Neuronal stem cell (in vitro differentiated cells): ENCODE measurements at regions not wholly inside any gene's neighbourhood (a gene's known extent, or its start where the extent isn't known, plus 50 kb on each side); places are given as distances from the start of the nearest gene placed in this dataset.
A peak's percentile ranks its signal among the peaks of the same experiment; 100 is the strongest.
"Not testable (repeated sequence)": the region's sequence is repeated elsewhere in the genome, so short reads cannot be mapped to it uniquely, and the experiment has no call there.

Experiments used
- DNase-seq: peaks from one replicate; pipeline ENCODE4 v3.0.0-alpha.2; 2013; ENCODE audit warnings: low spot score
- H2AFZ ChIP-seq: one replicate; pipeline ENCODE4 v1.6.1; 2013; ENCODE audit warnings: mild to moderate bottlenecking, low read length, inconsistent platforms
- H2AK5ac ChIP-seq: 2 replicates; pipeline ENCODE4 v1.6.1; 2013; ENCODE audit warnings: low read depth, mild to moderate bottlenecking, inconsistent platforms, low read length, moderate library complexity, mixed read lengths
- H2BK120ac ChIP-seq: 2 replicates; pipeline ENCODE4 v1.6.1; 2013; ENCODE audit warnings: low read depth, mild to moderate bottlenecking, inconsistent platforms, low read length, moderate library complexity, mixed read lengths
- H2BK12ac ChIP-seq: one replicate; pipeline ENCODE4 v1.6.1; 2013; ENCODE audit warnings: low read length, inconsistent platforms
- H2BK15ac ChIP-seq: 2 replicates; pipeline ENCODE4 v1.6.1; 2013; ENCODE audit warnings: mild to moderate bottlenecking, low read length, inconsistent platforms, mixed read lengths
- H2BK5ac ChIP-seq: one replicate; pipeline ENCODE4 v1.6.1; 2013; ENCODE audit warnings: inconsistent platforms, mild to moderate bottlenecking, low read length, moderate library complexity
- H3K14ac ChIP-seq: one replicate; pipeline ENCODE4 v1.6.1; 2013; ENCODE audit warnings: low read length, inconsistent platforms
- H3K18ac ChIP-seq: 2 replicates; pipeline ENCODE4 v1.6.1; 2013; ENCODE audit warnings: low read length, inconsistent platforms
- H3K23ac ChIP-seq: 2 replicates; pipeline ENCODE4 v1.6.1; 2013; ENCODE audit warnings: low read depth, mild to moderate bottlenecking, mixed read lengths, low read length, inconsistent platforms; ENCODE audit not compliant: poor library complexity
- H3K27ac ChIP-seq: replicated peaks from 3 replicates; pipeline ENCODE4 v1.5.1; 2013; ENCODE audit warnings: low read length, inconsistent platforms
- H3K27me3 ChIP-seq, 3 experiments: 2 replicates each; pipeline ENCODE4 v1.6.1; 2013; ENCODE audit warnings: low read length in 3 of 3, mild to moderate bottlenecking in 2 of 3, inconsistent platforms in 1 of 3, low read depth in 1 of 3, mixed read lengths in 1 of 3, moderate library complexity in 1 of 3; ENCODE audit not compliant: control insufficient read depth in 3 of 3, insufficient read depth in 3 of 3
- H3K36me3 ChIP-seq, 2 donors: replicated peaks in 1 of 2; 2 replicates each; pipeline ENCODE4 v1.6.1; 2013; ENCODE audit warnings: low read length in 2 of 2; ENCODE audit not compliant: control insufficient read depth in 2 of 2, insufficient read depth in 2 of 2
- H3K4ac ChIP-seq: 2 replicates; pipeline ENCODE4 v1.6.1; 2013; ENCODE audit warnings: inconsistent platforms, mild to moderate bottlenecking, low read length, moderate library complexity
- H3K4me1 ChIP-seq, 2 donors: 1 replicate in 1 of 2; 2 replicates in 1 of 2; pipeline ENCODE4 v1.6.1; 2013; ENCODE audit warnings: low read length in 2 of 2, low read depth in 1 of 2; ENCODE audit not compliant: control insufficient read depth in 2 of 2, insufficient read depth in 1 of 2
- H3K4me2 ChIP-seq: one replicate; pipeline ENCODE4 v1.6.1; 2013; ENCODE audit warnings: mild to moderate bottlenecking, low read length, inconsistent platforms; ENCODE audit not compliant: insufficient read depth, poor library complexity, severe bottlenecking
- H3K4me3 ChIP-seq, 2 donors: 2 replicates each; pipeline ENCODE4 v1.5.1; 2013; ENCODE audit warnings: low read length in 2 of 2, mild to moderate bottlenecking in 2 of 2, inconsistent platforms in 1 of 2, moderate library complexity in 1 of 2
- H3K79me1 ChIP-seq: one replicate; pipeline ENCODE4 v1.6.1; 2013; ENCODE audit warnings: low read depth, mild to moderate bottlenecking, inconsistent platforms, low read length, moderate library complexity
- H3K9ac ChIP-seq: one replicate; pipeline ENCODE4 v1.6.1; 2013; ENCODE audit warnings: mild to moderate bottlenecking, low read depth, low read length, inconsistent platforms; ENCODE audit not compliant: poor library complexity
- H3K9me3 ChIP-seq, 2 donors: replicated peaks in 1 of 2; 2 replicates each; pipeline versions ENCODE3 to v1.6.1; 2013; ENCODE audit warnings: low read length in 2 of 2, mild to moderate bottlenecking in 2 of 2, inconsistent platforms in 1 of 2, low read depth in 1 of 2, mixed read lengths in 1 of 2, moderate library complexity in 1 of 2; ENCODE audit not compliant: control insufficient read depth in 2 of 2, insufficient read depth in 1 of 2
- H4K8ac ChIP-seq: one replicate; pipeline ENCODE4 v1.6.1; 2013; ENCODE audit warnings: low read depth, mild to moderate bottlenecking, inconsistent platforms, low read length, moderate library complexity
- H4K91ac ChIP-seq: one replicate; pipeline ENCODE4 v1.6.1; 2013; ENCODE audit warnings: low read length, low read depth, mild to moderate bottlenecking, inconsistent platforms; ENCODE audit not compliant: poor library complexity
- WGBS, 2 donors: extraction: QIAGEN DNeasy Blood & Tissue Kit; methylation state at CpG; one replicate each; pipeline ENCODE4 v1.1.7; 2013; ENCODE audit warnings: missing lambda C conversion rate in 2 of 2, mixed read lengths in 1 of 2; ENCODE audit not compliant: insufficient read length in 2 of 2, insufficient replicate concordance in 1 of 2; ENCODE audit errors: extremely low coverage in 2 of 2; 5-methylcytosine and 5-hydroxymethylcytosine counted together

DNA sequence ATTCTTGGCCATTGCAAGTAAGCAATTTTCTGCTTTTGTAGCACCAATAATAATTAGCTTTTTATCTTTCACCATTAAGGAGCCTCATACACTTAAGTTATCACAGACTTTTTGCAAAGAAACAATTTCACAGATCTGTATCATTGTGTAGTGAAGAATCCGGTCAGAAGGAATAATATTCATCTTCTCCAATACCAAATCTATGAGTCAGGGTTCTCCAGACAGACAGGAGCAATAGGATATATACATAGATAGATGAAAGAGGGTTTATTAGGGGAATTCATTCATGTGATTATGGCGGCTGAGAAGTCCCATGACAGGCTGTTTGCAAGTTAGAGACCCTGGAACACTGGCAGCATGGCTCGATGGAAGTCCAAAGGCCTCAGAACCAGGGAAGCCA is 82.9 kb upstream of the UBASH3B start:
- Histone ChIP-seq H3K27ac (no peak overlapping the region), H3K4me3 (no peak overlapping the region), H3K23ac (no peak overlapping the region), H2BK120ac (no peak overlapping the region), H3K14ac (no peak overlapping the region), H3K79me1 (no peaks in the 10 kb centered on the region), H3K9me3 (no peaks in the 10 kb centered on the region), H3K4me2 (no peak overlapping the region), H2BK5ac (no peak overlapping the region), H2AK5ac (no peak overlapping the region), H3K4ac (no peak overlapping the region), H2AFZ (no peak overlapping the region), H3K9ac (no peak overlapping the region), H4K8ac (no peak overlapping the region), H2BK15ac (no peak overlapping the region), H4K91ac (no peak overlapping the region), H3K18ac (no peak overlapping the region), H2BK12ac (no peak overlapping the region), H3K27me3 (no peaks in the 10 kb centered on the region), H3K36me3 (no peaks in the 10 kb centered on the region), H3K4me1 (no peaks in the 10 kb centered on the region)
- no peak for DNase-seq
- no CpG with 5 or more reads among the region's 3 CpGs for WGBS, 2 donors

DNA sequence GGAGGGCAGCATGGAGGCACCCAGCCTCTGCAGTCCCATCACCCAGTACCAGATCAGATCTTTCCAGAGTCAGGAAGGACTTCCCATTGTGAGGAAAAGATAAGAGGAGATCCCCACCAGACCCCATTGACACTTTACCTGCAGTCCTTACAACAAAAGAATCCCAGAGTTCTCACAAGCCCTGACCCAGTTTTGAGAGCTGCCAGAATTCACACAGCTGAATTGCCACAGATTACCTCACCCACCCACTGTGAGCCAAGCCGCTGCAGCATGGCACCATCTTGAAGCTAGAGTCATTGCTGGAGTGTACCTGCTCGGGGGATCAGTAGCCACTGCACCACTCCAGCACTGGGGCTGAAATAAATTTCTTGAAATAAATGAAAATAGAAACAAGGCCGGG is 91.8 kb upstream of the UBASH3B start:
- H3K4me1 ChIP-seq, result no peaks in the 10 kb centered on the region
- no peak overlapping the region for H4K8ac ChIP-seq
- H3K14ac ChIP-seq, result no peak overlapping the region
- H3K18ac ChIP-seq, result peak overlapping the region; percentile 21
- no peak overlapping the region for H3K4me3 ChIP-seq
- no peak overlapping the region for H3K4ac ChIP-seq
- no peak overlapping the region for H3K27ac ChIP-seq
- H3K4me2 ChIP-seq, result no peak overlapping the region
- H4K91ac ChIP-seq, result no peak overlapping the region
- no peak overlapping the region for H2BK15ac ChIP-seq
- no peak overlapping the region for H2AK5ac ChIP-seq
- no peak overlapping the region for H3K9ac ChIP-seq
- no peak for DNase-seq
- no peaks in the 10 kb centered on the region for H3K36me3 ChIP-seq
- no peak overlapping the region for H2BK12ac ChIP-seq
- H2AFZ ChIP-seq, result no peak overlapping the region
- H3K79me1 ChIP-seq, result no peaks in the 10 kb centered on the region
- no peak overlapping the region for H2BK120ac ChIP-seq
- no peak overlapping the region for H2BK5ac ChIP-seq
- no CpG with 5 or more reads among the region's 3 CpGs for WGBS, 2 donors
- no peaks in the 10 kb centered on the region for H3K9me3 ChIP-seq
- H3K27me3 ChIP-seq, result no peaks in the 10 kb centered on the region
- no peak overlapping the region for H3K23ac ChIP-seq

DNA sequence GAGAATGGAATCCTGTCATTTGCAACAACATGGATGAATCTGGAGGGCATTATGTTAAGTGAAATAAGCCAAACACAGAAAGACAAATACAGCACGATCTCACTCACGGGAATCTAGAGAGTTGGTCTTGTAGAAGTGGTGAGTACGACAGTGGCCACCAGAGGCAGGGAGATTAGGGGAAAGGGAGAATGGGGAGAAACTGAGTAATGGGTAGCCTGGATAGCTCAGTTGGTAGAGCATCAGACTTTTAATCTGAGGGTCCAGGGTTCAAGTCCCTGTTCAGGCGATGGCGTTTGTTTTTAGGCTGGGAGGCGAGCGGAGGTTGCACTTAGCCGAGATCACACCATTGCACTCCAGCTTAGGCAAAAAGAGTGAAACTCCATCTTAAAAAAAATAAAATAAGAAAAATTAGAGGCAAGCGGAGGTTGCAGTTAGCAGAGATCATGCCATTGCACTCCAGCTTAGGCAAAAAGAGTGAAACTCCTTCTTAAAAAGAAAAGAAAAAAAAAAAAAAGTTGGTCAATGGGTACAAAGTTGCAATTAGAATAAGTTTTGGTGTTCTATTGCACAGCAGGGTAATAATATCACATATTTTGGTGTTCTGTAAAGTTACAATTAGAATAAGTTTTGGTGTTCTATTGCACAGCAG is 95.7 kb upstream of the UBASH3B start:
- no peak overlapping the region for H3K18ac ChIP-seq
- no peak for DNase-seq
- no peak overlapping the region for H2BK5ac ChIP-seq
- H3K4me2 ChIP-seq, result no peak overlapping the region
- no peak overlapping the region for H3K9ac ChIP-seq
- no peaks in the 10 kb centered on the region for H3K27me3 ChIP-seq
- no peak overlapping the region for H3K23ac ChIP-seq
- H3K4ac ChIP-seq, result no peak overlapping the region
- no peaks in the 10 kb centered on the region for H3K36me3 ChIP-seq
- H2BK15ac ChIP-seq, result no peak overlapping the region
- H3K4me3 ChIP-seq, result no peak overlapping the region
- H3K14ac ChIP-seq, result no peak overlapping the region
- H3K27ac ChIP-seq, result no peak overlapping the region
- no peaks in the 10 kb centered on the region for H3K4me1 ChIP-seq
- WGBS, 2 donors, result no CpG with 5 or more reads among the region's 9 CpGs
- H4K8ac ChIP-seq, result no peak overlapping the region
- H3K9me3 ChIP-seq, result no peaks in the 10 kb centered on the region
- no peaks in the 10 kb centered on the region for H3K79me1 ChIP-seq
- H2BK12ac ChIP-seq, result no peak overlapping the region
- H2BK120ac ChIP-seq, result no peak overlapping the region
- no peak overlapping the region for H4K91ac ChIP-seq
- no peak overlapping the region for H2AFZ ChIP-seq
- no peak overlapping the region for H2AK5ac ChIP-seq

DNA sequence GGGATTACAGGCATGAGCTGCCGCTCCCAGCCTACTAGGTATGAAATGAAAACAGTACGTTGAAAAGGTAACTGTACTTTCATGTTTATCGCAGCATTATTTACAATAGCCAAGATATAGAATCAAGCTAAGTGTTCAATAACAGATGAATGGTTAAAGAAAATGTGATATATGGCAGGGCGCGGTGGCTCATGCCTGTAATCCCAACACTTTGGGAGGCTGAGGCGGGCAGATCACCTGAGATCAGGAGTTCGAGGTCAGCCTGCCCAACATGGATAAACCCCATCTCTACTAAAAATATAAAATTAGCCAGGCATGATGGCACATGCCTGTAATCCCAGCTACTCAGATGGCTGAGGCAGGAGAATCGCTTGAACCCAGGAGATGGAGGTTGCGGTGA is 96.3 kb upstream of the UBASH3B start:
- H3K23ac ChIP-seq, result not testable (repeated sequence)

More for the DNA sequence above, 96.3 kb upstream of the UBASH3B start:
- H3K18ac ChIP-seq, H3K9ac ChIP-seq, H2BK120ac ChIP-seq, H2BK5ac ChIP-seq, H3K14ac ChIP-seq, H3K4me1 ChIP-seq, H2BK12ac ChIP-seq, DNase-seq, H4K91ac ChIP-seq, H3K4me2 ChIP-seq, H2AK5ac ChIP-seq, H3K79me1 ChIP-seq, H2BK15ac ChIP-seq, H3K4me3 ChIP-seq, H3K9me3 ChIP-seq, H3K27ac ChIP-seq, H4K8ac ChIP-seq, H3K36me3 ChIP-seq, H2AFZ ChIP-seq, H3K27me3 ChIP-seq, H3K4ac ChIP-seq: not testable (repeated sequence)
- no CpG with 5 or more reads among the region's 9 CpGs for WGBS, 2 donors
